ENCODE measurements at regions not wholly inside any gene's neighbourhood (a gene's known extent, or its start where the extent isn't known, plus 50 kb on each side); places are given as distances from the start of the nearest gene placed in this dataset.

GRCh38 chrX:34223574-34223973 is 91.5 kb upstream of the FAM47A start (continued):
- no peak for TF ChIP-seq CTCF (IDR thresholded peaks at IDR 0.05 in 2 of 3, conservative IDR thresholded peaks at IDR 0.05 in 1 of 3; ENCODE audit: insufficient read depth in 2 of 3, low read depth in 1 of 3, low read length in 3 of 3)
- no peak for TF ChIP-seq MEF2A (IDR thresholded peaks at IDR 0.05; ENCODE audit: control insufficient read depth, low read depth, low read length)
- no peak for TF ChIP-seq SIX5 (IDR thresholded peaks at IDR 0.05; ENCODE audit: borderline replicate concordance in 1 of 2, insufficient read depth in 1 of 2, low read depth in 1 of 2, low read length in 2 of 2)
- no peak for TF ChIP-seq SREBF2 (CRISPR knock-in tag; IDR thresholded peaks at IDR 0.05)
- no peak for TF ChIP-seq ARID4B (CRISPR knock-in tag; IDR thresholded peaks at IDR 0.05)
- TF ChIP-seq BCOR (IDR thresholded peaks at IDR 0.05) = no peak
- TF ChIP-seq HLTF (IDR thresholded peaks at IDR 0.05) = no peak
- TF ChIP-seq CREM (IDR thresholded peaks at IDR 0.05; ENCODE audit: low read depth) = no peak
- TF ChIP-seq KLF10 (CRISPR knock-in tag; IDR thresholded peaks at IDR 0.05) = no peak
- TF ChIP-seq E2F4 (CRISPR knock-in tag; IDR thresholded peaks at IDR 0.05; ENCODE audit: low read depth) = no peak
- TF ChIP-seq PKNOX1 (IDR thresholded peaks at IDR 0.05) = no peak

Measured in K562 (cell line).